Heart left ventricle (tissue), 13 donors: ENCODE measurements at regions not wholly inside any gene's neighbourhood (a gene's known extent, or its start where the extent isn't known, plus 50 kb on each side); places are given as distances from the start of the nearest gene placed in this dataset.

Experiments used
- CTCF ChIP-seq, 12 donors: fragments of 200-600 bp; sonication (generic) in 4 of 12; IDR thresholded peaks; one replicate each; pipeline versions ENCODE4 v1.5.0 to v1.8.0; 2018 to 2022; ENCODE audit warnings: antibody characterized with exemption in 12 of 12, mild to moderate bottlenecking in 5 of 12
- POLR2A ChIP-seq, 2 donors: fragments of 450-650 bp; IDR thresholded peaks; one replicate each; pipeline ENCODE4 v1.6.1; 2017; ENCODE audit warnings: antibody characterized with exemption in 2 of 2, mild to moderate bottlenecking in 2 of 2, moderate library complexity in 2 of 2
- donor health status: ischemic (EF 13 %, LVEDD 7.1; RV severe dilation, severe dysfunction).
- donor health status: DM: no; HTN: yes; CAD: no.
- donor health status: DM: no; HTN: no; CAD: no.
- donor health status: ischemic (EF 25% LVEDD 6.9; RV normal size, moderate dysfunction).
- donor health status: ischemic (EF 25% LVEDD 5.7; RV mildly dilated, moderate dysfunction).
- donor health status: ischemic (EF 35%, LVEDD 5.7; RV mildly dilated, moderate dysfunction).
- donor health status: nonischemic (EF 11% LVEDD 7.7; RV severe dilation, severe dysfunction).
- donor health status: DM: yes; HTN: yes; CAD: no.
- donor health status: PGD.
- donor health status: ischemic (EF 29% LVEDD 5.4; RV normal size, mild dysfunction).
- donor health status: nonischemic (EF 23%, LVEDD 6.1; RV moderate dilation, normal function).

GRCh38 chr6:16821834-16822264 is 60.6 kb upstream of the ATXN1 start:
- TF ChIP-seq POLR2A (IDR thresholded peaks at IDR 0.05) (no peak), CTCF (IDR thresholded peaks at IDR 0.05) (no peak)
